SU-DHL-6 (cell line): ENCODE measurements at regions not wholly inside any gene's neighbourhood (a gene's known extent, or its start where the extent isn't known, plus 50 kb on each side); places are given as distances from the start of the nearest gene placed in this dataset.

ENCODE experiments used
- CTCF ChIP-seq: fragments of 200-600 bp; sonication (generic); IDR thresholded peaks from one replicate; pipeline ENCODE4 v1.5.1; 2017; ENCODE audit warnings: antibody characterized with exemption, mild to moderate bottlenecking, low read length, moderate library complexity; ENCODE audit not compliant: insufficient read depth, poor library complexity, severe bottlenecking
- EZH2phosphoT487 ChIP-seq: fragments of 200-600 bp; sonication (generic), shearing (Covaris generic); conservative IDR thresholded peaks from 2 replicates; pipeline ENCODE4 v1.6.1; 2018; ENCODE audit warnings: mild to moderate bottlenecking, antibody characterized with exemption, low read length, moderate library complexity, mixed read lengths

GRCh38 chr5:117302473-117302872, 727.9 kb upstream of the SEMA6A start:
- TF ChIP-seq CTCF (no peak), EZH2phosphoT487 (no peak)
